PC-3 (cell line): ENCODE measurements at regions not wholly inside any gene's neighbourhood (a gene's known extent, or its start where the extent isn't known, plus 50 kb on each side); places are given as distances from the start of the nearest gene placed in this dataset.

Experiments
- ATAC-seq: fragments of 200-7000 bp; cut with Tn5 transposase; 2 replicates; pipeline ENCODE4 v1.9.1; 2020; ENCODE audit warnings: mild to moderate bottlenecking, moderate library complexity
- BruUV-seq: library from RNA; stranded (reverse); fragments of 400-500 nt; replicated peaks from 2 replicates; lab custom pipeline; 2021; lab: Mats Ljungman, UMichigan
- CTCF ChIA-PET: fragments of 300-600 bp; sonication (Branson Sonifier 250); formaldehyde crosslinking; loops from one replicate; lab custom pipeline; 2022; ENCODE audit warnings: antibody characterized with exemption; lab: Charles Lee
- POLR2A ChIA-PET: fragments of 300-600 bp; sonication (Branson Sonifier 250); formaldehyde crosslinking; loops from one replicate; lab custom pipeline; 2022; ENCODE audit warnings: antibody characterized with exemption; ENCODE audit not compliant: unreplicated experiment; lab: Charles Lee
- DNase-seq: peaks from one replicate; pipeline ENCODE4 v3.0.0-alpha.2; 2015
- H2AFZ ChIP-seq: fragments of 300-600 bp; sonication (generic); 2 replicates; pipeline ENCODE4 v1.6.0; 2016; ENCODE audit warnings: antibody characterized with exemption, low read length
- H3F3A ChIP-seq: fragments of 300-600 bp; sonication (generic); one replicate; pipeline ENCODE4 v1.6.0; 2017; ENCODE audit warnings: antibody characterized with exemption, low read length, control low read depth, mild to moderate bottlenecking; ENCODE audit not compliant: unreplicated experiment
- H3K27ac ChIP-seq: fragments of 300-600 bp; sonication (generic); 2 replicates; pipeline ENCODE4 v1.5.1; 2016; ENCODE audit warnings: mild to moderate bottlenecking, low read length
- H3K27me3 ChIP-seq: fragments of 300-600 bp; sonication (generic); 2 replicates; pipeline ENCODE4 v1.6.1; 2016; ENCODE audit warnings: low read length, mixed read lengths
- H3K36me3 ChIP-seq: fragments of 300-600 bp; sonication (generic); 2 replicates; pipeline ENCODE4 v1.6.1; 2016; ENCODE audit warnings: low read depth, mixed run types, low read length, mixed read lengths
- H3K4me1 ChIP-seq: fragments of 300-600 bp; sonication (generic); 2 replicates; pipeline ENCODE4 v1.5.1; 2016; ENCODE audit warnings: low read length; ENCODE audit not compliant: insufficient read depth
- H3K4me2 ChIP-seq: fragments of 300-600 bp; sonication (generic); 2 replicates; pipeline ENCODE4 v1.6.0; 2016; ENCODE audit warnings: low read length
- H3K4me3 ChIP-seq: fragments of 300-600 bp; sonication (generic); 2 replicates; pipeline ENCODE4 v1.5.1; 2016; ENCODE audit warnings: mild to moderate bottlenecking, low read length, mixed read lengths
- H3K79me2 ChIP-seq: fragments of 300-600 bp; sonication (generic); 2 replicates; pipeline ENCODE4 v1.6.1; 2017; ENCODE audit warnings: low read length, mixed read lengths
- H3K9ac ChIP-seq: fragments of 300-600 bp; sonication (generic); 2 replicates; pipeline ENCODE4 v1.6.0; 2016; ENCODE audit warnings: mild to moderate bottlenecking, low read length
- H3K9me2 ChIP-seq: fragments of 300-600 bp; sonication (generic); replicated peaks from 2 replicates; pipeline ENCODE4 v1.6.1; 2016; ENCODE audit warnings: mixed run types, low read length, mixed read lengths
- H3K9me3 ChIP-seq: fragments of 300-600 bp; sonication (generic); 2 replicates; pipeline ENCODE4 v1.6.1; 2016; ENCODE audit warnings: low read length, mixed read lengths
- H4K20me1 ChIP-seq: fragments of 300-600 bp; sonication (generic); 2 replicates; pipeline ENCODE4 v1.6.1; 2016; ENCODE audit warnings: low read length, mixed read lengths
- EZH2 ChIP-seq: fragments of 300-600 bp; sonication (generic); IDR thresholded peaks from one replicate; pipeline ENCODE4 v1.6.1; 2017; ENCODE audit warnings: antibody characterized with exemption, mild to moderate bottlenecking, low read length; ENCODE audit not compliant: unreplicated experiment
- EZH2phosphoT487 ChIP-seq: fragments of 300-600 bp; sonication (generic); IDR thresholded peaks from 2 replicates; pipeline ENCODE4 v1.6.1; 2018; ENCODE audit warnings: mild to moderate bottlenecking, antibody characterized with exemption, low read length, borderline replicate concordance
- intact Hi-C: fragments of 100-400 bp; cut with micrococcal nuclease; formaldehyde crosslinking; loops from 2 replicates; pipeline ENCODE4 v1.9.0; 2023
- TF ChIP-seq, protein P1 (sequence below): fragments of 300-600 bp; sonication (generic); conservative IDR thresholded peaks from 2 replicates; pipeline ENCODE4 v1.5.1; 2017; ENCODE audit warnings: antibody characterized with exemption, low read depth, mild to moderate bottlenecking, low read length

DNA sequence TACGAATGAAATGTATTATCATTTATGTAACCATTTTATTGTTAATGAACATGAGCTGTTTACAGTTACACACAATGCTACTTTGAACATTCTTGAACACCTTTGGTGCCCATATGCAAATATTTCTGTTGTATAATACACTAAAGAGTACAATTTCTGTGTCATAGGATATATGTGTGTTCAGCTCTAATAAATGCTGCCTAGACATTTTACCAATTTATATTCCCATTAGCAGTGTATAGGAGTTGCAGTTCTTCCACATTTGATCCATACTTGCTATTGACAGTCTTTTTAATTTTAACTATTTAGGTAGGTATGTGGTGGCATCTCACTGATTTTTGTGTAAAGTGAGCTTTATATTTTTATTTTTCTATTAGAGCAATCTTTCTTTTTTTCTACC is 331.8 kb downstream of the ZIC1 start:
- TF ChIP-seq, protein P1, sequence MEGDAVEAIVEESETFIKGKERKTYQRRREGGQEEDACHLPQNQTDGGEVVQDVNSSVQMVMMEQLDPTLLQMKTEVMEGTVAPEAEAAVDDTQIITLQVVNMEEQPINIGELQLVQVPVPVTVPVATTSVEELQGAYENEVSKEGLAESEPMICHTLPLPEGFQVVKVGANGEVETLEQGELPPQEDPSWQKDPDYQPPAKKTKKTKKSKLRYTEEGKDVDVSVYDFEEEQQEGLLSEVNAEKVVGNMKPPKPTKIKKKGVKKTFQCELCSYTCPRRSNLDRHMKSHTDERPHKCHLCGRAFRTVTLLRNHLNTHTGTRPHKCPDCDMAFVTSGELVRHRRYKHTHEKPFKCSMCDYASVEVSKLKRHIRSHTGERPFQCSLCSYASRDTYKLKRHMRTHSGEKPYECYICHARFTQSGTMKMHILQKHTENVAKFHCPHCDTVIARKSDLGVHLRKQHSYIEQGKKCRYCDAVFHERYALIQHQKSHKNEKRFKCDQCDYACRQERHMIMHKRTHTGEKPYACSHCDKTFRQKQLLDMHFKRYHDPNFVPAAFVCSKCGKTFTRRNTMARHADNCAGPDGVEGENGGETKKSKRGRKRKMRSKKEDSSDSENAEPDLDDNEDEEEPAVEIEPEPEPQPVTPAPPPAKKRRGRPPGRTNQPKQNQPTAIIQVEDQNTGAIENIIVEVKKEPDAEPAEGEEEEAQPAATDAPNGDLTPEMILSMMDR, result no peak
- TF ChIP-seq EZH2phosphoT487 (no peak), EZH2 (no peak)
- ChIA-PET POLR2A (no interaction called here), CTCF (no interaction called here)
- H3K36me3 ChIP-seq, result no peaks in the 10 kb centered on the region
- H3K27ac ChIP-seq, result no peak overlapping the region
- no peaks in the 10 kb centered on the region for H3K79me2 ChIP-seq
- no peak overlapping the region for H3K9ac ChIP-seq
- no TSS peak for BruUV-seq
- no peak for ATAC-seq
- no peak overlapping the region for H2AFZ ChIP-seq
- H4K20me1 ChIP-seq, result no peaks in the 10 kb centered on the region
- H3K27me3 ChIP-seq, result no peaks in the 10 kb centered on the region
- H3F3A ChIP-seq, result no peaks in the 10 kb centered on the region
- no peak for DNase-seq
- H3K9me2 ChIP-seq, result no peaks in the 10 kb centered on the region
- no peak overlapping the region for H3K4me2 ChIP-seq
- no peaks in the 10 kb centered on the region for H3K9me3 ChIP-seq
- intact Hi-C loops, result no loop called here
- H3K4me1 ChIP-seq, result no peaks in the 10 kb centered on the region
- no peak overlapping the region for H3K4me3 ChIP-seq

DNA sequence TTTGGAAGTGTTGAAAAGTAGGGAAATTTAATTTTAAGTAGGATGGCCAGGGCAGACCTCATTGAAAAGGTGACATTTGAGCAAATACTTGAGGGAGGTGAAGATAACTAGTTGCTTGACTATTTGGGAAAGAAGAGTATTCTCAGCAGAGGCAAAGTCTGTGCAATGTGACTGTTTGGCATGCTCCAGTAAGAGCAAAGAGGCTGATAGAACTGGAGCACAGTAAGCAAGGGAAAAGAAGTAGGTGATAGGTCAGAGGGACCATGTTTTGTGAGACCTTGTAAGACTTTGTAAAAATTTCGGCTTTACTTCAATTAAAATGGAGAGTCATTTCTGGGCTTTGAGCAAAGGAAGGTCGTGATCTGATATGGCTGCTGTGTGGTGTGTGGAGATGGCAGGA is 335.8 kb downstream of the ZIC1 start:
- H3F3A ChIP-seq, result no peaks in the 10 kb centered on the region
- no peak overlapping the region for H3K27ac ChIP-seq
- no peaks in the 10 kb centered on the region for H4K20me1 ChIP-seq
- H3K27me3 ChIP-seq, result no peaks in the 10 kb centered on the region
- no peak overlapping the region for H3K4me3 ChIP-seq
- ChIA-PET CTCF (no interaction called here), POLR2A (no interaction called here)
- no peak overlapping the region for H3K4me2 ChIP-seq
- no peak for DNase-seq
- H3K36me3 ChIP-seq, result no peaks in the 10 kb centered on the region
- no peaks in the 10 kb centered on the region for H3K9me2 ChIP-seq
- BruUV-seq, result no TSS peak
- no peak overlapping the region for H2AFZ ChIP-seq
- no peaks in the 10 kb centered on the region for H3K79me2 ChIP-seq
- no peaks in the 10 kb centered on the region for H3K9me3 ChIP-seq
- intact Hi-C loops, result no loop called here
- TF ChIP-seq, protein P1, result no peak
- no peak for TF ChIP-seq EZH2phosphoT487
- no peak for TF ChIP-seq EZH2
- no peaks in the 10 kb centered on the region for H3K4me1 ChIP-seq
- no peak overlapping the region for H3K9ac ChIP-seq
- no peak for ATAC-seq

DNA sequence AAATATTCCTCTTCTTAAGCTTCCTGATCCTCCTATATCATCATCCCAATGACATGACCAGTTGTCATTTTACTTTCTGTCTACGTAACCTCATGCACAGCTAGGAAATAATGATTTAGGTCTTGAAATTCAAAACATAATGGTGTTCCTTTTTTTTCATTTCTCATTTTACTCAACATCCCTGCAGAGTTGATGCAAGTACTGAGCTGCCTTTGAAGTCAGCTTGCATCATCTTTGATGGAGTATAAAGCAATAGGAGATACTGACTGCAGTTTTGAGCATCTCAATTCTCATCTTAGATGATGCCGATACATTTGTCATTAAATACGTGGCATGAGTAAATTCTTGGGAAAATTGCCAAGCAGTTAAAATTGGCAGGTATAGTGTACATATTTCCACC is 346.1 kb downstream of the ZIC1 start:
- no peak overlapping the region for H3K9ac ChIP-seq
- no peak overlapping the region for H2AFZ ChIP-seq
- no peaks in the 10 kb centered on the region for H3F3A ChIP-seq
- peaks cover 8% of the 10 kb centered on the region; the same call in 1 of the 2 replicates for H3K27me3 ChIP-seq
- intact Hi-C loops, result no loop called here
- H3K36me3 ChIP-seq, result no peaks in the 10 kb centered on the region
- POLR2A ChIA-PET, result no interaction called here
- CTCF ChIA-PET, result no interaction called here
- ATAC-seq (no peak), DNase-seq (no peak)
- H3K9me3 ChIP-seq, result no peaks in the 10 kb centered on the region
- H3K4me1 ChIP-seq, result no peaks in the 10 kb centered on the region
- H3K4me2 ChIP-seq, result no peak overlapping the region
- BruUV-seq, result no TSS peak
- H4K20me1 ChIP-seq, result no peaks in the 10 kb centered on the region
- TF ChIP-seq EZH2phosphoT487 (no peak), EZH2 (no peak)
- TF ChIP-seq, protein P1, result no peak
- H3K79me2 ChIP-seq, result no peaks in the 10 kb centered on the region
- no peaks in the 10 kb centered on the region for H3K9me2 ChIP-seq
- H3K4me3 ChIP-seq, result no peak overlapping the region
- H3K27ac ChIP-seq, result no peak overlapping the region
